Urinary bladder (tissue), 3 donors: ENCODE measurements at regions not wholly inside any gene's neighbourhood (a gene's known extent, or its start where the extent isn't known, plus 50 kb on each side); places are given as distances from the start of the nearest gene placed in this dataset.

Experiments
- DNase-seq: peaks from one replicate; pipeline ENCODE4 v3.0.0-alpha.2; 2015; ENCODE audit errors: extremely low spot score
- H3K27ac ChIP-seq: one replicate; pipeline ENCODE4 v1.5.1; 2013; ENCODE audit warnings: low read depth, mild to moderate bottlenecking, moderate library complexity
- H3K36me3 ChIP-seq: one replicate; pipeline ENCODE4 v1.6.1; 2013; ENCODE audit warnings: mild to moderate bottlenecking, moderate library complexity; ENCODE audit not compliant: insufficient read depth
- H3K4me1 ChIP-seq: one replicate; pipeline ENCODE4 v1.6.1; 2013; ENCODE audit warnings: mild to moderate bottlenecking, moderate library complexity; ENCODE audit not compliant: insufficient read depth
- H3K4me3 ChIP-seq: one replicate; pipeline ENCODE4 v1.5.1; 2013; ENCODE audit warnings: low read depth, low read length
- WGBS: extraction: QIAGEN DNeasy Blood & Tissue Kit; methylation state at CpG from one replicate; pipeline ENCODE4 v1.1.7; 2013; 5-methylcytosine and 5-hydroxymethylcytosine counted together
- donor health status: healthy with polysubstance abuse.
- donor health status: healthy.

DNA sequence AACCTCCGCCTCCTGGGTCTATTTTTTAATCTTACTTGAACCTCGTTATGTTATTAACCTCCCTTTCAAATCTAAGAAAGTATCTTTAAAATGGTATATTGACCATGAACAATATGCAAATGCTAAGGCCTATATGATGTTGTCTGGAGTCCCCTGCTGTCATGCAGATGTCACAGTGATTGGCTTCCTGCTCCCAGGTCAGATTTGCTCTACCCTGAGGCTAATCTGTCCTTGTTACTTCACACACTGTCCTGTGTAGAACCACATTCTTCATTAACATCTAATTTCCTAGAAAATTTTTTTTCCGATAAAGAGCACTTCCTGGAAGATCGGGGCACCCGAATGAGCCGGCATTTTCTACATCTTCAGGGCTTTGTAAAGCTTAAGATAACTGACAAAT, 306.6 kb downstream of the MRPL39 start:
- Histone ChIP-seq H3K36me3 (no peaks in the 10 kb centered on the region), H3K4me3 (no peak overlapping the region), H3K4me1 (no peaks in the 10 kb centered on the region), H3K27ac (no peak overlapping the region)
- DNase-seq = no peak
- 89% methylated on average over 6 of the region's 6 CpGs for WGBS

DNA sequence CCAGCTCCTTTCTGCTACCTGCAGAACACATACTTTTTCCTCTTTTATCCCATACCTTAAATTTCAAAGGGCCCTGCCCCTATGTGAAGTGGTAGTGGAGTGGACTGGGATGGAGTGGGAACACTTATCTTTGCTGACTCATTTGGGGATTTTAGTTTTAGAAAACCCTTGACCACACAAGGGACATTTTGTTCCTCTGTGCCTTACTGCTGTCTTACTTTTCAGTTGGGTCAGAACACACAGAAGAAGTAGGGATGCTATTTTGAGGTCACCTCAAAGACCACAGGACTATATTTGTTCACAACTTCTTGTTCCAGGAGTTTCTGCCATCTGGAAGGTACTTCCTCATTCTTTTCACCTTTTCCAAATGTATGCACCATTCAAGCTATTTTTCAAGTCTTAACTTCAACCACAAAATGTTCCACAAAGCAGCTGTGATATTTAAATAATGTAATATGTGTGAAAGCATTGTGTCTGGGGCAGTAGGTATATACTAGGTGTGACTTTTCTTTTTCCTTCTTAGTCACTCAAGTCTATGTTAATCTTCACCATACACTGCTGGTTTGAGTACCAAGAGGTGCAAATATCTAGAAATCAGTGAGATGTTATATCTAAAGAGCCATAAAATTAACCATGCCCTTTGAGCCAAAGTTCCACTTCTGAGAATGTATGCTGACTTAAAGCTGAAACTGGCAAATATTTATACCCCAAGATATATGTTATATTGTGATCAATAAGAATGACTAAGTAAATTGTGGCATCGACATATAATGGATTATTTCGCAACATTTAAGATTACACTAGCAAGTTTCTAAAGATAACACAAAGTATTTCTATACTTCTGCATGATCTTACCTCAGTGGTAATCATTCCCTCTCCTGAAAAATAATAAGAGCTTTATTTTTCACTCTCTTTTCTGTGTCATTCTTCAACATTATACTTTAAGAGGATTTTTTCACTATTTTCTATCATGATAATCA, 308.5 kb downstream of the MRPL39 start:
- H3K27ac ChIP-seq = no peak overlapping the region
- no peak overlapping the region for H3K4me3 ChIP-seq
- no peaks in the 10 kb centered on the region for H3K36me3 ChIP-seq
- no peaks in the 10 kb centered on the region for H3K4me1 ChIP-seq
- no peak for DNase-seq
- 83% methylated on average over 2 of the region's 2 CpGs for WGBS

DNA sequence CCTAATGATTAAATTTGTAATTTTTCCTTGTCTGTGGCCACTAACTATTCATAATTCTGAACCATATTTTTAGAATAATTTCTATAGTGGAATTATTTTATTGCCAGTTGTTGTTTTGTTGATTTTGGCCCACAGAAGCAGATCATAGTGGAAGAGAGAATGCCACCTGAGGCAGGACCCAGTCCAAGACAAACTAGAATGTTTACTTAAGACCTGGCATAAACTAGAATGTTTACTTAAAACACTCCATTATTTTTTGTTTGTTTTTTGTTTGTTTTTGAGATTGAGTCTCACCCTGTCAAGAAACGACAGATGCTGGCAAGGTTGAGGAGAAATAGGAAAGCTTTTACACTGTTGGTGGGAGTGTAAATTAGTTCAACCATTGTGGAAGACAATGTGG, 310.2 kb downstream of the MRPL39 start:
- H3K4me1 ChIP-seq = no peaks in the 10 kb centered on the region
- WGBS = 86% methylated on average over 1 of the region's 1 CpG
- no peak overlapping the region for H3K4me3 ChIP-seq
- H3K27ac ChIP-seq = no peak overlapping the region
- DNase-seq = no peak
- H3K36me3 ChIP-seq = no peaks in the 10 kb centered on the region

- no peak overlapping the region for H3K4me3 ChIP-seq
- 74% methylated on average over 5 of the region's 5 CpGs for WGBS
- no peaks in the 10 kb centered on the region for H3K36me3 ChIP-seq
- DNase-seq = no peak
- no peak overlapping the region for H3K27ac ChIP-seq
- H3K4me1 ChIP-seq = no peaks in the 10 kb centered on the region
Observed at GRCh38 chr21:25296252-25296651, 311.0 kb downstream of the MRPL39 start.

DNA sequence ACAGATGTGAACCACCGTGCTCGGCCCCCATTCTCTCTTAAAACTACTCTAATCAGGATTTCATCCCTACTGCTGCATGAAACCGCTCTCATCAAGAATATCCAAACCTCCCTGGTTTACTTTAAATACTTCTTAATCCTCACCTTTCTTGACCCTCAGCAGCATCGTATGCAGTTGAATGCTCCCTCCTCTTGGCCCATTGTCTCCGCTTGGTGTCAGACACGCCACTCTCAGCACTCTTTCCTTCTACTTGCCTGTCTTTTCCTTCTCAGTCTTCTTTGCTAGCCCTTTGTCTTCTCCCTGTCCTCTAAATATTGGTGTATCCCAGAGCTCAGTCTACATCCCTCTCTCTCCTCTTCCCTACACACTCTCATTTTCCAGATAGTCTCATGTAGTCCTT, 314.9 kb downstream of the MRPL39 start:
- Histone ChIP-seq H3K4me3 (no peak overlapping the region), H3K27ac (no peak overlapping the region), H3K4me1 (no peaks in the 10 kb centered on the region), H3K36me3 (no peaks in the 10 kb centered on the region)
- DNase-seq = no peak
- 87% methylated on average over 6 of the region's 6 CpGs for WGBS

DNA sequence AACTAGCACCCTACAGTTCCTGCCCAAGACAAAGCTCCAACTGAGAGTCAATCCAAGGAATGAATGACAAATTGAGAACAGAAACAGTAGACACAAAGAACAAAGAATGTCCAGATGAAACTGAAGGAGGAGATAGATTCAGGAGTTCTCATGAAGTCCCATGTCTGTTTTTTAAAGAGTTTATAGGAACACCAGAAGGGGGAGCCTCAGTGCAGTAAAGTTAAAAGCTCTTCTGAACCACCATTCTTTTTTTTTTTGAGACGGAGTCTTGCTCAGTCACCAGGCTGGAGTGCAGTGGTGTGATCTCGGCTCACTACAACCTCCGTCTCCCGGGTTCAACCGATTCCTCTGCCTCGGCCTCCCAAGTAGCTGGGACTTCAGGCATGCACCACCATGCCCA, 323.6 kb downstream of the MRPL39 start:
- Histone ChIP-seq H3K4me3 (no peak overlapping the region), H3K36me3 (no peaks in the 10 kb centered on the region), H3K4me1 (no peaks in the 10 kb centered on the region), H3K27ac (no peak overlapping the region)
- DNase-seq = no peak
- 66% methylated on average over 6 of the region's 6 CpGs for WGBS

DNA sequence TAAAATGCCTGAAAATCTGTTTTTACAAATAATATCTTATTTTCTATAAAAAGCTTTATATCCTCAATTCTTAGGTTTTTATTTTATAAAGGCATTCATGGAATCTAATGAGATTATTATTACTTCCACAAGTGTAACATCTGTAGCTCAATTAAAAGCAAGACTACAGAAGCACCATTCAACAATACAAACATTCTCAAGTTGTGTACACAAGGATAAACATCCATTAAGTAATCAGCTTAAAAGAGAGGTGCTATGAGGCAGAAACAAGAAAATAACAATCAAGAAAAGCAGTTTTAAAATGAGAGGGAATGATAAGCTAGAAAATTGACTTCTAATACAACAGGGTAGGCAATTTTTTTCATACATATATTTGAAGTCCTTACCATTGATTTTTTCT, 326.1 kb downstream of the MRPL39 start:
- DNase-seq = no peak
- Histone ChIP-seq H3K27ac (no peak overlapping the region), H3K4me1 (no peaks in the 10 kb centered on the region), H3K36me3 (no peaks in the 10 kb centered on the region), H3K4me3 (no peak overlapping the region)

- WGBS = 84% methylated on average over 1 of the region's 1 CpG
- no peak overlapping the region for H3K27ac ChIP-seq
- no peaks in the 10 kb centered on the region for H3K4me1 ChIP-seq
- no peak overlapping the region for H3K4me3 ChIP-seq
- no peaks in the 10 kb centered on the region for H3K36me3 ChIP-seq
- no peak for DNase-seq
Observed at GRCh38 chr21:25280061-25280460, 327.2 kb downstream of the MRPL39 start.

- no peak overlapping the region for H3K27ac ChIP-seq
- no peaks in the 10 kb centered on the region for H3K4me1 ChIP-seq
- no peak overlapping the region for H3K4me3 ChIP-seq
- H3K36me3 ChIP-seq = no peaks in the 10 kb centered on the region
- 71% methylated on average over 1 of the region's 1 CpG for WGBS
- DNase-seq = no peak
Observed at GRCh38 chr21:25273959-25274358, 333.3 kb downstream of the MRPL39 start.

- WGBS = 91% methylated on average over 5 of the region's 5 CpGs
- Histone ChIP-seq H3K27ac (no peak overlapping the region), H3K4me1 (no peaks in the 10 kb centered on the region), H3K36me3 (no peaks in the 10 kb centered on the region), H3K4me3 (no peak overlapping the region)
- no peak for DNase-seq
Observed at GRCh38 chr21:25254491-25255174, 352.6 kb downstream of the MRPL39 start.

- 88% methylated on average over 1 of the region's 1 CpG for WGBS
- Histone ChIP-seq H3K36me3 (no peaks in the 10 kb centered on the region), H3K4me3 (no peak overlapping the region), H3K4me1 (no peaks in the 10 kb centered on the region), H3K27ac (no peak overlapping the region)
- DNase-seq = no peak
Observed at GRCh38 chr21:25246546-25246945, 360.7 kb downstream of the MRPL39 start.

- H3K4me1 ChIP-seq = no peaks in the 10 kb centered on the region
- DNase-seq = no peak
- 78% methylated on average over 1 of the region's 1 CpG for WGBS
- H3K36me3 ChIP-seq = no peaks in the 10 kb centered on the region
- no peak overlapping the region for H3K4me3 ChIP-seq
- H3K27ac ChIP-seq = no peak overlapping the region
Observed at GRCh38 chr21:25244735-25245134, 362.5 kb downstream of the MRPL39 start.

DNA sequence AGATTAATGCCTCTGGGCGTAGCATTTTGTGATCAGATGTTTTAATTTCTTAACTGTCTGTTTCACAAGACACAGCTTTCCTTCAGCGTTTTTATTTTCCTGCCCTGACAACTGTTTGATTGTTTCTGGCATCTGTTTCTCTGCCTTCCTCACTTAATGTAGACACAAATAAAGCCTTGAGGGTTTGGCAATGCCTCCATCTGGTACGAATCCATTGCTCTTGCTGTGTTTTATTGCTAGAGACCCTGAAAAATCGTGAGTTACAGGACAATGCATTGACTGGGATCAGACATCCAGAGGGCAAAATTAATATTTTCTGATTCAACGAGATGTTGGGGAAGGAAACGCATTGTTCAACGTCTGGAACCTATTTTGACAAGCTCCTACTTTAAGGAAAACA, 363.5 kb downstream of the MRPL39 start:
- Histone ChIP-seq H3K4me1 (no peaks in the 10 kb centered on the region), H3K4me3 (no peak overlapping the region), H3K36me3 (no peaks in the 10 kb centered on the region), H3K27ac (no peak overlapping the region)
- WGBS = 43% methylated on average over 7 of the region's 7 CpGs
- DNase-seq = no peak

GRCh38 chr21:25240974-25241373, 366.3 kb downstream of the MRPL39 start:
- no peaks in the 10 kb centered on the region for H3K36me3 ChIP-seq
- 83% methylated on average over 1 of the region's 1 CpG for WGBS
- H3K4me3 ChIP-seq = no peak overlapping the region
- H3K4me1 ChIP-seq = no peaks in the 10 kb centered on the region
- no peak for DNase-seq
- H3K27ac ChIP-seq = no peak overlapping the region
